ENCODE measurements at regions not wholly inside any gene's neighbourhood (a gene's known extent, or its start where the extent isn't known, plus 50 kb on each side); places are given as distances from the start of the nearest gene placed in this dataset.

- no peak for TF ChIP-seq CTCF (IDR thresholded peaks at IDR 0.05)
- no peak for TF ChIP-seq KDM5A (IDR thresholded peaks at IDR 0.05)
- no peak for TF ChIP-seq KDM1A (IDR thresholded peaks at IDR 0.05; ENCODE audit: low read depth)
Measured at GRCh38 chr2:176565641-176566323, 296.5 kb downstream of the MTX2 start.

All from A549 (cell line).